WI38 (cell line): ENCODE measurements at regions not wholly inside any gene's neighbourhood (a gene's known extent, or its start where the extent isn't known, plus 50 kb on each side); places are given as distances from the start of the nearest gene placed in this dataset.

ENCODE experiments used
- H3K4me3 ChIP-seq: 2 replicates; pipeline ENCODE4 v1.5.1; 2011; ENCODE audit warnings: low read depth, mild to moderate bottlenecking, control low read depth, low read length
- TF ChIP-seq, protein P1 (sequence below): IDR thresholded peaks from 2 replicates; pipeline ENCODE4 v1.5.1; 2012; ENCODE audit warnings: low read depth, mild to moderate bottlenecking, control low read depth, low read length

DNA sequence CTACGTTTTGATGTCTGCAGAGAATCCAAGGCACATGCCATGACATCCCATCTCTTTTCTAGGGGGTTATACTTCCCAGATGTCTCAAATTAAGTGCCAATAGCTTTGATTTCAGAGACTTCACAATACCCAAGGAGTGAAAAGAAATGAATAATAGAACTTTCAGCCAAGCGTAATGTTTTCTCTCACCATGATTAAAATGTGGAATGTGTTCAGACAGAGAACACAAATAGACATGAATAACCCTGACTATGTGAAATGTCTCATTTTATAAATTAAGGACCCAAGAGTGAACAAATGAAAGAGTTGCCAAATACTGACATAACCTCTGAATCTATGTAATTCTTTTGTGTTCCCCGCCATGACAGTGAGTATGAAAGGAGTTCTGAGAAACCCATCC, 123.6 kb upstream of the GAP43 start:
- TF ChIP-seq, protein P1, sequence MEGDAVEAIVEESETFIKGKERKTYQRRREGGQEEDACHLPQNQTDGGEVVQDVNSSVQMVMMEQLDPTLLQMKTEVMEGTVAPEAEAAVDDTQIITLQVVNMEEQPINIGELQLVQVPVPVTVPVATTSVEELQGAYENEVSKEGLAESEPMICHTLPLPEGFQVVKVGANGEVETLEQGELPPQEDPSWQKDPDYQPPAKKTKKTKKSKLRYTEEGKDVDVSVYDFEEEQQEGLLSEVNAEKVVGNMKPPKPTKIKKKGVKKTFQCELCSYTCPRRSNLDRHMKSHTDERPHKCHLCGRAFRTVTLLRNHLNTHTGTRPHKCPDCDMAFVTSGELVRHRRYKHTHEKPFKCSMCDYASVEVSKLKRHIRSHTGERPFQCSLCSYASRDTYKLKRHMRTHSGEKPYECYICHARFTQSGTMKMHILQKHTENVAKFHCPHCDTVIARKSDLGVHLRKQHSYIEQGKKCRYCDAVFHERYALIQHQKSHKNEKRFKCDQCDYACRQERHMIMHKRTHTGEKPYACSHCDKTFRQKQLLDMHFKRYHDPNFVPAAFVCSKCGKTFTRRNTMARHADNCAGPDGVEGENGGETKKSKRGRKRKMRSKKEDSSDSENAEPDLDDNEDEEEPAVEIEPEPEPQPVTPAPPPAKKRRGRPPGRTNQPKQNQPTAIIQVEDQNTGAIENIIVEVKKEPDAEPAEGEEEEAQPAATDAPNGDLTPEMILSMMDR, result no peak
- H3K4me3 ChIP-seq, result no peak overlapping the region

DNA sequence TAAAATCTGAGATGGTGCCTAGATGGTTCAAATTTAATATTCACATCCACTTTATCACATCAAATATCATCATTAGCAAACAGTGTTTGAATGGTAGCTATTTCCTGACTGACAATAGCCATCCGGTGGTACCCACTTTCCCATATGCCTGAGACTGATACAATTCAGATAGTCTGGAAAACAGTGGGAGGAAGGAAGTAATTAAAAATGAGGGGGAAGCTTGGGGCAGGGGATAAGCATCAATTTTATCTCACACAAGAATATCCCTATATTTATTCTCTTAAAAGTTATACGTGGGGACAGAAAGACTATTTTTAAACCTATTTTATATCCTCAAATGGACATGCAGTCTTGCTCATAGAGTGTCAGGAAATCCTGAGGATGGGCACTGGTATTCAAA, 122.5 kb upstream of the GAP43 start:
- no peak overlapping the region for H3K4me3 ChIP-seq
- TF ChIP-seq, protein P1, result no peak

DNA sequence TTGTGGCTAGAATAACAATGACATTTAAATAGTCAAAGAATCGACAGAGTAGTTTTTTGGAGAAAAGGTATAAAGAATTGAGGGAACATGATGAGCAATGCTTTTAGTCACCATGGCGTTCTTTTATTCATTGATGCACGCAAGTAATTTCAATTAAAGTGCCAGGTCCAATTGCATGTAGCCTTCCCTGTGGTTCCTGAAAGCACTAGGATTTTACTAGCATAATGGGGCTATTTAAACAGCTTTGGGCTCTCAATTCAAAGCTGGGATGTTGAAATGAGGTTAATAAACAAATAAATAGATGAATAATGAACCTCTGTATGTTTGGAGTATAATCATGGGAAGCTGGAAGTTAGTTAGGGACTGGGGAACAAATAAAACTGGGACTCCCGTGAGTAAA, 121.2 kb upstream of the GAP43 start:
- TF ChIP-seq, protein P1, result no peak
- H3K4me3 ChIP-seq, result no peak overlapping the region

DNA sequence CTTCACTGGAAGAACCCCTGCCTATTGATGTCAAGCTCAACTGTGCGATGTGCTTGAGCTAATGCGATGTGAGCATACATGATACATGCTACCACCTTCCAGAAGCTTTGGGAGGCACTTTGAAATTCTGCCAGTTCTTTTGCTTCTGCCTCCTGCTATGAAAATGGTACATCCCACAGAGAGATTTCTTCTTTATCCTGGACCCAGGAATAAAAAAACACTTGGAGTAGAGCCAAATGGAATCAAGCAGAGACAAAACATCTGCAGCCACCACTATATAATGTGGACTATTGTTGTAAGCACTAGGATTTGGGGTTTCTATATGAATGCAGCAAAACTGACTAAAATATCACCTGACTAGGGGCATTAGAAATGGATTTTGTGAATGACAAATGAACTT, 119.9 kb upstream of the GAP43 start:
- H3K4me3 ChIP-seq, result no peak overlapping the region
- TF ChIP-seq, protein P1, result no peak

DNA sequence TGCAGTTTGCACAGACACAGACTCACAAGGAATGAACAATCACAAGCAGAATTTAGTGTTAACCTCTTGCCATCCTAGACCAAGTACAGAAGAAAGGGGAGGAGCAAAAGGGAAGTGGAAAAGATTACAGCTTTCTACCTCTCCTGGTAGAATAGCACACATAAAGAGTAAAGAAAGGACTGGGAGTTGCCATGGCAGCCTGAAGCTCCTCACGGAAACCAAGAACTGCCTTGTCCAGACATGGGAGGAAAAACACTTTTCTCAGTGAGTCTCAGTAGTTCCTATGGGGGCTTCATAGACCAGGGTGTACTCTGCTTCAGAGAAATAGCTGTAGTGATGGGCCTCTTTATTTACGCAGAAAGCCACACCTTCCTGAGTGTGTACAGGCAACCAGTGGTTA, 114.7 kb upstream of the GAP43 start:
- TF ChIP-seq, protein P1, result no peak
- H3K4me3 ChIP-seq, result no peak overlapping the region

DNA sequence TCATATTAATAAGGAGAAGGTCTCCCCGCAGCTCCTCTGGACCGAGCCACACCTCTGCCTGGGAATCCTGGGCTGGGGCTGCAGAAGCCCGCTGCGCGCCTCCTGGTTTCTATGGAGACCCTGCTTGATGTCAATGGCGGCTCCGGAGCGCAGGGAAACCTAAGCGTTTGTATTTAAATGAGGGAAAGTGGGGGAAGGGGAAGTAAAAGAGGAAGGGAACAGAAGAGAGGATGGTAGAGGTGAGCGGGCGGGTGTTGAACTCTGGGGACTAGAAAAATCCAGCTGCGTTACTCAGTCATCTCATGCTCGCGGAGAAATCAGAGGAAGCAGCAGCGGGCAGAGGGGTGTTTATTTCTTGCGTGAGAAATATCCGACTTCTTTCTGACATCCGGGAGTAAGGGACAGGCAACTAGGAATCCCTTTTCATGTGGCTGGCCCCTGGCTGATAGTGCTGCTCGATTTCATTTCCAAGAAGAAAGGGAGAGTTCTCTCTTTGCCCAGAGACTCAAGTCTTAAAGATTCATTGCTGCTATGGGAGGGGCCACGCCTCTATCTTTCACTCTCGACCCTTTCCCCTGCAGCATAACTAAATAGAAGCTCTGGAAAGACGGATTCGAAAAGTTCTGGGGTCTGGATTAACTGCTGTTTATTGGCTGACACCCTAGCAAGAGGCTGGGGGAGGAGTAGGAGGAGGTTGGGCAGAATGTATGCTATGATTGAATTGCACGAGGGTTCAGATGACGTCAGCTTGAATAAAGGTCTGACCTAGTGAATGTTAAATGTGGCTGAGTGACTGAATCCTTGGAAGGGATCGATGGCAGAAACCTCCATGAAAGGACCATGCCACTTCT, 110.5 kb upstream of the GAP43 start:
- peak overlapping the region; percentile 56 for H3K4me3 ChIP-seq
- TF ChIP-seq, protein P1, result no peak

DNA sequence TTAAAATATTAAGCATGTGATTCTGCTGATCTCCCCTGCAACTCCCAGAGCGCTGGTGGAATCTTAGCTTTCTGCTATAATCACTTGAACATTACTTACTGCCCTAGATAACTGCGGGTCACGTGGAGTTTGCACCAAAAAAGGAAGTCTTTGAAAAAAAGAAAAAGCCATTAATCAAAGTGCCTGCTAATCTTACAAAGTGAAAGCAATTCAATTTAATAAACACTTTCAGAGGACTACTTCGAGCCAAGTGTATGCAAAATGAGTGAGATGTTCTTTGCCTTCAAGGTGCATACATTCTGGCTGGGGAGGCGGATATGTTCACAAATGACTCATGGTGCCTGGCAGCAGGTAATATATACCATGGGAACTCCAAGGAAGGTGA, 109.9 kb upstream of the GAP43 start:
- TF ChIP-seq, protein P1, result no peak
- H3K4me3 ChIP-seq, result no peak overlapping the region; the same call in 1 of the 2 replicates
